OCI-LY1 (cell line): ENCODE measurements at regions not wholly inside any gene's neighbourhood (a gene's known extent, or its start where the extent isn't known, plus 50 kb on each side); places are given as distances from the start of the nearest gene placed in this dataset.

ENCODE experiments used
- CTCF ChIP-seq: fragments of 200-600 bp; sonication (generic), shearing (Covaris generic); IDR thresholded peaks from 2 replicates; pipeline ENCODE4 v1.5.1; 2017; ENCODE audit warnings: mild to moderate bottlenecking, antibody characterized with exemption, low read length, moderate library complexity, mixed read lengths
- EZH2 ChIP-seq: fragments of 200-600 bp; sonication (generic), shearing (Covaris generic); IDR thresholded peaks from 2 replicates; pipeline ENCODE4 v1.8.0; 2017; ENCODE audit warnings: borderline replicate concordance, mixed run types, mild to moderate bottlenecking, antibody characterized with exemption, low read length, moderate library complexity, mixed read lengths

- TF ChIP-seq CTCF (no peak), EZH2 (no peak)
Measured at GRCh38 chr22:34696557-34696956, 369.4 kb upstream of the ISX start.
